ENCODE measurements at regions not wholly inside any gene's neighbourhood (a gene's known extent, or its start where the extent isn't known, plus 50 kb on each side); places are given as distances from the start of the nearest gene placed in this dataset.

DNA sequence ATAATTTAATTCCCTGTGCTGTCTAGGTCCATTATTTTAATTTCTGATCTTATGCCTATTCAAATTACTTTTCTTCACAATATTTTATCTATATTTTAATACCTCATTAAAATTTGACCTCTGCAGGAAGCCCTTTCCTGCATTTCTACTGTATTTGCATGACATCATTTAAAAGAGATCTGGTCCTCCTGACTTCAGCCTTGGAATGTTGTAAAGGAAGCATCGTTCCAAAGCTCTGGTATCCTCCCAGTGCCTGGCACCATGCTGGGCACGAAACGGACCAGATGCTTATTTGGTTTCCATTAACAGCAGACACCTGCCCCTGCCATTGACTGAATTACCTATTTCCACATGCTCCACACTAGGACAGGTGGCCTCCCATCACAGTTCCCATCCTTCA, 247.5 kb downstream of the KLF6 start:
- DNase-seq: no peak

DNA sequence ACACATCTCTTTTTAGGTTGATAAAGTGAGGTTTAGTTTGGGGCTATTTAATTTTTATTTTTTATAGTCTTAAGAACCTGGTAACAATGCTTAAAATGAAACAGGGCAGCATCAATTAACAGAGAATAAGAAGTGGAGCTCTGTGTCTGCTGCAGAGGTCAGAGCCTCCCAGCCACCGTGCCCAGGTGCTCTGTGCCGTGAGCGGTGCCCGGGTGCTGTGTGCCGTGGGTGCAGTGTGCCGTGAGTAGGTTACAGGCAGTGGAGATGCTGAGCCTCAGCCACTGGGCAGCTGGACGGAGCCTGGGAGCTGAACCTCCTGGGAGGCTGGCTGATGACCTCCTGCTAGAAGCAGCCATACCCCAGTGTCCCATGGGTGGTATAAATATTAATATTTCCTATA, 250.0 kb downstream of the KLF6 start:
- no peak for DNase-seq

DNA sequence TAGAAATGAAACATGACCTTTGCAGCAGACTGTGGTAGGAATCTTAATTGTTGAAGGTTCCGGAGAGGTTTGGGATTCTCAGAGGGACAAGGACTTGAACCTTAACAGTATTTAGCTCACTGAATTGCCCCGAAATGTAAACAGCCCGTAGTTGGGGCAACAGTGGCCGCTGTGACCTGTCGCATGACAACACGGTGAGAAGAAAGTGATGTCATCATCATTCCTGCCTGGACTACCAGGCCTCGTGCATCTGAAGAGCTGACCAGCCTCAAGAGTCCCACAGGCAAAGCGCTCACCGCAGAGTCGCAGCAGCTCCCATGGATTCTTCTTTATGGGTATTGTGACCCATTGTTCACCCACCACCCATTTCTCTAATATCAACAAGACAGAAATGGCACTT, 250.6 kb downstream of the KLF6 start:
- DNase-seq: no peak

DNA sequence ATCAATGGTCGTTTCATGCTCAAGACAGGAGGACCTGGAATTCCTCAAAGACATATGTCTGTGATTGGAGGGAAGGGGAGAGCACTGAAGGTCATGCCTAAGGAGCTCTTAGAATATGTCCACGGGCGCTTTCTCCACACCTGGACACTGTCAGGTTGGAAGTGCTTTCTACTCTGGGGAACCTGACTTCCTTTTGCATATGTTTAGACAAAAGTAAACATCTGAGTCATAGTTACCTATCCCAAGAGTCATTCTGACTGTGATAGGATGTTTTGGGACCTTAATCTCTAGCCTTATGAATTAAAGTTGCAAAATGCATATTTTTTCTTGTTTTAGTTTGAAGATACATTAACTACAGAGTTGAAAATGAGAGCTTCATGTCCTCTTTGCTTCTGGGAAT, 251.7 kb downstream of the KLF6 start:
- DNase-seq: no peak

GRCh38 chr10:3532644-3533043, 252.4 kb downstream of the KLF6 start:
- no peak for DNase-seq

- no peak for DNase-seq
These were observed 253.3 kb downstream of the KLF6 start for GRCh38 chr10:3531670-3532069.

- DNase-seq: peak; percentile 74
These were observed 254.0 kb downstream of the KLF6 start for GRCh38 chr10:3530783-3531645.

DNA sequence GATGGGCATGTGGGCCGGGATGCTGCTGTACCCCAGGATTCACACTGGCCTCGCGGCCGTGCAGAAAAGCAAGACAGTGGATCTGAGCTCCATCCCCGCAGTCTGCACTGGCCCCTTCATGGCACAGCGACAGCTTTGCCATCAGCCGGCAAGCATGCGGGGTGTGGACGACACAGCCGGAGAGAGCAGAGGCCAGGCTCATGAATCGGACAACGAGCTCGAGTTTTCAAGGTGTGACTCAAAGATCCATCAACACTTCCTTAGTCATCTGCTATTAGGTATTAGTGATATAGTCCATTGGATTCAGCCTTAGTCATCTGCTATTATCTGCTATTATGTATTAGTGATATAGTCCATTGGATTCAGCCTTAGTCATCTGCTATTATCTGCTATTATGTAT, 254.7 kb downstream of the KLF6 start:
- peak; percentile 49 for DNase-seq

- no peak for DNase-seq
These were observed 255.3 kb downstream of the KLF6 start for GRCh38 chr10:3529691-3530090.

DNA sequence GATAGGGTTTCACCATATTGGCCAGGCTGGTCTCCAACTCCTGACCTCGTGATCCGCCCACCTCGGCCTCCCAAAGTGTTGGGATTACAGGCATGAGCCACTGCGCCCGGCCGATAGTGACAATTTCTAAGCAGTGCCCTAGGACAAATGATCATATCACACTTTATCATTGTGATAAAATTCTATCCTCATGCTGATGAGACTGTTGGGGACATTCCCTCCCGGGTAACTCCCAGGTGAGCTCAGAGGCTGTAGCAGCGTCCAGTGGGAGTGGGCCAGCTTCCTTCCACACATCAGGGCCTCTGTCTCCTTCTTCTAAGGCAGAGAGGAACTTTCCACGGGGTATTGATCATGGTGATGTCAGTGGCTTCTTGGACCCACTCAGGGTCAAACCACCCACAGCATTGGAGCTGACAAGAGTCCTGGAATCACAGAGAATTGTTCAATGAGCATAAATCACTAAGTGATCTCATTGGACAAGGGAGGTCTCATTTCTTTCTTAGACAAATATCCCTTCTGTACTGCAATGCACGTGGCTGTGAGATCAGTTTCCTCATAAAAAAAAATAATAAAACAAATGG, 256.1 kb downstream of the KLF6 start:
- no peak for DNase-seq

DNA sequence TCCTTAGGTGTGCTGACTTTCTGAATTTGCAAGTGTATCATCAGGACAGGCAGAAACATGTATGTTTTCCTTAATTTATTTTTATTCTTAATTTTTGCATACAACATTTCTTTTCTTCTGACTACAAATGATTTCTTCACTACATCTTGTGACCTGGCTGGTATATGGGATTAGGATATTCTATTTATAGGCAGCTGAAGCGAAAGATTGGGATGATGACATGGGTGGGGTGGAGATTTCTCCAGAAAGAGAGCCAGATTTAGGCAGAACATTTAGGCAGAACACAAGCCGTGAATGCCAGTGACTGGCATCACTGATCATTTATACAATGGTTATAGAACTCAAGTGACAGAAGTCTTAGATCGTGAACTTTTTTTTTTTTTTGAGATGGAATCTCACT, 256.7 kb downstream of the KLF6 start:
- DNase-seq: no peak

DNA sequence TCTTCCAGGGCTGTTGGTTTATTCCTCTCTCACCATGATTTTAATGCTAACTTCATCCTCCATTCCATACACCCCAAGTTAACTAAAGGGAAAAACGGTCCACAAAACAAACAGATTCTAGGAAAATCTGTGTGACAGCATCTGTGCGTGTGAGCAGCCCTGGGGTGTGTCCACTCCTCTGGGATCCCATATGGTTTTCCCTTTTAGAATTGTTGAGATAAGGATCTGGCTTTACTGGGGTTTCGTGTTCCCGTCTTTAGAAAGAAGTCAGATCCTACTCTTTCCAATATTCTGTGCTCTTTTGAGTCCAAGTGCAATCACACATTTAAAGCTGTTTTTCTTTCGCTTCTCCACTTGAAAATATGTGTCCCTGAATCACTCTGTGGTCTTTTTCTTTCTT, 257.1 kb downstream of the KLF6 start:
- no peak for DNase-seq

DNA sequence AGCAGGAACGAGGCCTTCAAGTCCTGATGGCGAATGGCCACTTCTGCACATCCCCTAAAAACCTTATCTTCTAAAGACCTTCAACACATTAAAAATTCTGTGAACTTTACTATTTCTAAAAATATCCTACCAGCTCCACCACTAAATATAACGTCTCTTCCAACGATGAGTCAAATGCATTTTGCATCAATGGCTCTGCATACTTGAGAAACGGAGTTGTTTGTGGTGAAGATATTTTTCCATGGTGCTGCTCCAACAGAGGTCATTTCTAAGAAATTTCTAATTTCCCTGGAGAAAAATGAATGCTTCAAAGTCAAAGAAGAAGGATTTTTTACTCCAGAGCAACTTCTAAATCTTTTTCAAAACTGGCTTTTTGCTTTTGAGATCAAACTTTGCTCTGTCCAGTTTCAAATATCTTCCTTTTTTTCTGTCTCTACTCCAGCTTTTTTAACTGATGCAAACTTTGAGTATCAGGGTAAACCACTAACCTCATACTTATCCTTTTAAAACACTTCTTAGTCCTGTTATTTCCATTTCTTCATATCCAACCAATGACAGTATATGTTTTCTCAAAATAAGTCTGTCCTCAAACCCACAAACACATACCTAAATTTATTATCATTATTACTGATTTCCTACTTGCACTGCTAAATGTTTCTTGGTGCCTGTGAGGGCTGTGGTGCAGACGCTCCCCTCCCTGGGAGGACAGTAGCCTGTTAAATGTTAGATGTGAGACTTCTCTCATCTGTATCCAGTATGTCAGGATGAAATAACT, 258.1 kb downstream of the KLF6 start:
- no peak for DNase-seq

DNA sequence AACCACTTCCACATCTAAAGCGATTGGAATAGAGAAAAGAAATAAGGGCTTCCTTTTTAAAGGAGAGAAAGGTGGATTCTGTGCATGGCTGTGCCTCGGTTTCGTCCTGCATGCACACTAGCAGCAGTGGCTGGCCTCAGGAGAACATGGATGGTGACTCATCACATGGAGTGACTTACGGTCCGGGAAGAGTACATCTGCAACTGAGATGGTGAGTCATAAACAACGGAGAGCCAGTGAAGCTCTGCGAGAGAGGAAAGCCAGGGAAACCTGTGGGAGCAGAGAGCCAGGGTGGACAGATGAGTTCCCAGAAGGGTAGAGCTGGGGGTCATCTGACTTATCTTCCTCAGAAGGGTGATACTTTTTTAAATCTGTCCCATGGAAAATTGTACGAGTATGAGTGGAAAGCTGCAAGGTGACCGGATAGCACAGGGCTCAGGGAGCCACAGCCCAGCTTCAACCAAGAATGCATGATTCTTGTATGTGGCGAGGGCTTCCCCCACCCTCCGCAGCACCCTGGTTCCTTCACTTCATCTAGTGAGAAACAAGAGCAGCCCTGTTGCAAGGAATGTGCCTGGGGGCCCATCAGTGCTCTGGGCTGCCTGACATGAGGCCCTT, 259.1 kb downstream of the KLF6 start:
- DNase-seq: peak; percentile 85

DNA sequence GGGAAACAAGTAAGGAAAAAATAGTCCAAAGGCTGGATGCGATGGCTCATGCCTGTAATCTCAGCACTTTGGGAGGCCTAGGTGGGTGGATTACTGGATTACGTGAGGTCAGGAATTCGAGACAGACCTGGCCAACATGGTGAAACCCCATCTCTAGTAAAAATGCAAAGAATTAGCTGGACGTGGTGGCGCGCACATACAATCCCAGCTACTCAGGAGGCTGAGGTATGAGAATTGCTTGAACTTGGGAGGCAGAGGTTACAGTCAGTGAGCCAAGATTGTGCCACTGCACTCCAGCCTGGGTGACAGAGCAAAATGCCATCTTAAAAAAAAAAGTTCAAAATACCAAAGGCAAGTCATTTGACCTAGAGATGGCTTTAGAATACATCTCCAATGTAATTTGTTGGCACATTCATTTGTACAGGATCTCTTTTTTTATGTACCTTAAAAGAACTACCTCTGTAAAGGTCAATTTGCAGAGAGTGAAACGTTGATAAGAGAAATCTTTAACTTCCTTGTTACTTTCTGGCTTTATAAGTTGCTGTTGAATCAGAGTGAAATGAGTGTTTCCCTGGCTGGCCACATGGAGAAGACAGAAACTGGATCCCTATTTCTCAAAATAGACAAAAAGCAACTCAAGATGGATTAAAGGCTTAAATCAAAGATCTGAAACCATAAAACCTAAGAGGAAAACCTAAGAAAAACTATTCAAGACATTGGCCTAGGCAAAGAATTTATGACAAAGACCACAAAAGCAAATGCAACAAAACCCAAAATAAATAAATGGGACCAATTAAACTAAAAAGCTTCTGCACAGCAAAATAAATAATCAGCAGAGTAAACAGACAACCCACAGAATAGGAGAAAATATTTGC, 260.7 kb downstream of the KLF6 start:
- no peak for DNase-seq

DNA sequence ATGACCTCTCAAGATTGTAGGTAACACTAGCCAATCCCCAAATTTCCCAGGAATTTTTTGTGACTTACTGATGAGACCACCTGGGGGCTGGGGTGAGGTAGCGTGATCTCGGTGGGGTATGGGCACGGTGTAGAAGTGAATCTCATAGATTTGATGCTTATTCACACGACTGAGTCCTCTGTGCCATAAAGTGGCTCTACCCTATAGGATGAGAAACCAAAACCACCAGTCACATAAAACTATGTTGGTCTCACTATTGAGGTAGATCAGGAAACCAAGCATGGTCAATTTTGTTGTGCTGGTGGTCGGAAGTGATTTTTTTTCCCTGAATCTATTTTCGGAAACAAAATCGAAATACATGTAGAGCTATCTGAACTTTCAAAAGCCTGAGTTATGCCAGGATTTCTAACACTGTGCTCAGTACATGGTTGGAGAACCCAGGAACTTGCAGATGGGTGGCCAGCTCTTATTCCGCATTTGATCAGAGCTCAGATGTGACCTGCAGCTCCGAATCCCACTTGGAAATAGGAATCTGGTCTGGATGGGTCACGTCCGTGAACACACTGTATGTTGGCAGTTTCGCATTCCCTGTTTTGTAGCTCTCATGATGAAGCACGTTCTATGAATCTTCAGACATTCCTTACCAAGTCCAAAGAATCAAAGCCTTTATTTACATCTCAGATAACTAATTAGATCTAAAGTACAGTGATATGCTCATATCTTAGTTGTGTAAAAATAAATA, 261.5 kb downstream of the KLF6 start:
- no peak for DNase-seq

DNA sequence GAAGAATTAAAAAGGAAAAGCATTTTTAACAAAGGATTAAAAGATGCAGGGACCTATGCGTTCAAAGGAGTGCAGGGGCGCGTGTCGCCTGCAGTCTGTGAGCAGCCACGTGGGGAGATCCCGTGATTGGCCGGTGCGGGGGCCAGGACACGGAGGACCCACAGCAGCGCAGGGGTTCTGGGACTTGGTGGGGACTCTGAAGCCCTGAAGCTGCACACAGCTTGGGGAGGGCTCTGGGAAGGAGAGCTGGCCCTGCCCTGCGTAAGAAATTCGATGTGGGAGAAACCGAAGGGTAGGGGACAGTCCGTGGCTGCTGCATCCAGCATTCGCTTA, 268.1 kb downstream of the KLF6 start:
- no peak for DNase-seq

DNA sequence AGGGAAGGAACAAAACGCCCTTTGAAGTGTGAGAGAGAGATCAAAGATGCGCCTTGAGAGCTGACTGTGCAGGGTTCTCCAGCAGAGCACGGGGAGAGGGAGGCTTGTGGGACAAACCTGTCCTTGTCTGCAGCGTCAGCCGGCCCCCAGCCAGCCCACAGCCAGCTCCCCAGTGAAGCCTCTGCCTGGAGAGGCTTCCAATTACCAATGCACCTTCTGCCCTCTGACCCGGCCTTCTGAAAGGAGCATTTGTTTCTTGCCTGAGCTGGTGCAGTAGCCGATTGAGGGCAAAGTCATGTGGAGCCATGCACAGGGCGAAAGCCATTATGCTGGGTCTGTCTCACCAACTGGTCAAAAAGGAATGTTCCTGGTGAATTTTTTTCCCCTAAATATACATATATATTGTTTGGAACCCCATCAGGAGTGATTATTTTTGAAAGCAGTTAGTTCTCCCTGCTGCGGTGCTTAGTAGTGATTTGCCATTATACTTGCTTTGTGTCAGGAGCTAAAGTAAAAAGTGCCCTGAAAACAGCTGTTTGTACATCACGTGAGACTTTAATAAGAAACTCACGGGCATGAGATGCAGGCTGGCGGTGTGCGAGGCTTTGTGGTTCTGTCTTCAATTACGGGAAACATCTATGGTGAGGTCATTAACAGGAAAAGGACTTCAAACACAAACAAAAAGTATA, 268.6 kb downstream of the KLF6 start:
- no peak for DNase-seq

DNA sequence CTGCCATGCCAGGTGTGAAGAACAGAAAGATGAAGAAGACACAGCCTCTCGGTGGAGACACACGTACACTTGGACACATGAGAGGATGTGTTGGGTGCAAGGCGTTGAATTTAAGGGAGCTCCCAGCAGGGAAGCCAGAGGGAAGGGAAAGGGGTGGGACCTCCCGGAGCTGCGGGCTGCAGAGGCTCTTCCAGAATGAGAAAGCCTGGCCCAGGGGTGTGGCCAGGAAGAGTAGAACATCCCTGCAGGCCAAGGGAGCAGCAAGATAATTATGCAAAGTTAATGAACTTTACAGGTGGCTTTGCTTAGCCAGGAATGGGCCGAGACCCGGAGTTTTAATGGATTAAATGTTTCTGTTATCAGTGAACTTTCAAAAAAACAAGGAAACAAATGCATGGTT, 270.3 kb downstream of the KLF6 start:
- DNase-seq: no peak

DNA sequence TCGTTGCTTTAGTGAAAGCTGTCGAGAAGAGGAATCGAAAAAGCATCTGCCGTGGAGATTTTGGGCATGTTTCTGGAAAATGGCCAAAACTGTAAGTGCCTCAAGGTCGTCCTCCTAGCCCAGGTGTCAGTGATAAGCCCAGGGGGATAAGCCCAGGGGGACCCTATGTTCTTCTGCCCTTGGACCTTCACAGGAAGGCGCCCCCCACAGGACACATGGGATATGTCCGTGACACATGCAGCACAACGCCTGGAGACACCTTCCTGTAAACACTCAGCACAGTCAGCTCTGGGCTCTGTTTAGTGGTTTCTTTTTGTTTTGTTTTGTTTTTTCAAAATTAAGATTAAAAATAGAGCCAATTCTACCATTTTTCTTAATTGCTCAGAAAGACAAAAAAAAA, 272.7 kb downstream of the KLF6 start:
- no peak for DNase-seq

DNA sequence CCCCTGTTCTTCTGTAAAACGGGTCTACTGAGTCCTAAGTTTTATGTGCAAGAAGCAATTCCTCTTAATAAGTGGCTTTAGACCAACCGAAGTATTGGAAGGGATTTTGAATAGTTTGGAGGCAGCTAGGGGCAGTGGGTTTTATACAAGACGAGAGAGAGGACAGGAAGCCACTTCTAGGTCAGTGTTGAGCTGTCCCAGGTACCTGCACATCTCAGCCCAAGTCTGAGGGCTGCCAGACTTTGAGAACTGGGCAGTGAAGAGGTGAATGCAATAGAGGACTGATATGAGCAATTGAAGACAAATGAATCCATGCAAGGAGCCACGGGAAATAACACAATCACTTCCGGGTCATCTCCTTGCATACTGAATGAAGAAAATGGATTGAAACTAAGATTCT, 273.5 kb downstream of the KLF6 start:
- no peak for DNase-seq

Data from kidney glomerular epithelial cell (primary cell).